ENCODE measurements at regions not wholly inside any gene's neighbourhood (a gene's known extent, or its start where the extent isn't known, plus 50 kb on each side); places are given as distances from the start of the nearest gene placed in this dataset.

GRCh38 chr2:65512783-65513182, 80.4 kb upstream of the SPRED2 start:
- TF ChIP-seq CTCF (IDR thresholded peaks at IDR 0.05; ENCODE audit: insufficient read depth, low read length, poor library complexity, severe bottlenecking) = no peak
- TF ChIP-seq EZH2phosphoT487 (conservative IDR thresholded peaks at IDR 0.05; ENCODE audit: low read length) = no peak
